Glutamatergic neuron (in vitro differentiated cells): ENCODE measurements at regions not wholly inside any gene's neighbourhood (a gene's known extent, or its start where the extent isn't known, plus 50 kb on each side); places are given as distances from the start of the nearest gene placed in this dataset.

ENCODE experiments used
- DNase-seq: peaks from one replicate; pipeline ENCODE4 v3.0.0; 2022
- H3K27ac Mint-ChIP-seq: one replicate; pipeline ENCODE4 v1.8.0; 2020; ENCODE audit warnings: mild to moderate bottlenecking, mixed read lengths, inconsistent platforms; ENCODE audit not compliant: unreplicated experiment
- H3K27me3 Mint-ChIP-seq: one replicate; pipeline ENCODE4 v1.8.0; 2020; ENCODE audit warnings: mild to moderate bottlenecking, moderate library complexity, mixed read lengths, inconsistent platforms; ENCODE audit not compliant: unreplicated experiment
- H3K36me3 Mint-ChIP-seq: one replicate; pipeline ENCODE4 v1.8.0; 2020; ENCODE audit warnings: mild to moderate bottlenecking, mixed read lengths, inconsistent platforms; ENCODE audit not compliant: unreplicated experiment
- H3K4me1 Mint-ChIP-seq: one replicate; pipeline ENCODE4 v1.8.0; 2020; ENCODE audit warnings: mild to moderate bottlenecking, low read depth, mixed read lengths, inconsistent platforms; ENCODE audit not compliant: unreplicated experiment
- H3K4me3 Mint-ChIP-seq: one replicate; pipeline ENCODE4 v1.8.0; 2020; ENCODE audit warnings: mild to moderate bottlenecking, mixed read lengths, inconsistent platforms; ENCODE audit not compliant: unreplicated experiment
- H3K9me3 Mint-ChIP-seq: one replicate; pipeline ENCODE4 v1.8.0; 2020; ENCODE audit warnings: mild to moderate bottlenecking, moderate library complexity, mixed read lengths, inconsistent platforms; ENCODE audit not compliant: unreplicated experiment
- CTCF ChIP-seq: fragments of 200-600 bp; sonication (generic); IDR thresholded peaks from one replicate; pipeline ENCODE4 v1.5.0; 2021; ENCODE audit not compliant: partially characterized antibody, unreplicated experiment

- DNase-seq, result no peak
- no peak for TF ChIP-seq CTCF
- peaks cover 6% of the 10 kb centered on the region for H3K36me3 Mint-ChIP-seq
- H3K4me3 Mint-ChIP-seq, result no peak overlapping the region
- no peak overlapping the region for H3K27ac Mint-ChIP-seq
- no peaks in the 10 kb centered on the region for H3K4me1 Mint-ChIP-seq
- H3K27me3 Mint-ChIP-seq, result peaks cover 2% of the 10 kb centered on the region
- no peaks in the 10 kb centered on the region for H3K9me3 Mint-ChIP-seq
Measured at GRCh38 chr12:33551006-33551405, 111.4 kb upstream of the SYT10 start.

DNA sequence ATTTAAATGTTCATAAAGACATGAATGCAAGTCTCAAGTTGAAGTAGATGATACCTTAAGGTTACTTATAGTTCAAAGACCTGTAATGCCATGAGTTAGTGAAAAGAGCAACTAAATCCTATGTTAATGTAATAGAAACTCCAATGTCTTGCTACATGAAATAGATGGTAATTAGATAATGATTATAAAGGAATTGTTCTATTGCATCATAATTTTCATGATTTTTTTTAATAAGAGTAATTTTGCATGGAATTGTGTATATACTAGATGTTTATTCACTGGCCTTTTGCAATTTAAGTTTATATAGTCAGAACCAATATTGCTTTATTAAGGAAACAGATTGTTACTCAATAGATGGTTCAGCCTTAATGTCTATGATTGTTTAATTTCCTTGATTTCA, 115.5 kb upstream of the SYT10 start:
- Mint-ChIP-seq H3K9me3 (no peaks in the 10 kb centered on the region), H3K36me3 (peaks cover 6% of the 10 kb centered on the region), H3K27me3 (peaks cover 2% of the 10 kb centered on the region), H3K27ac (no peak overlapping the region), H3K4me3 (no peak overlapping the region), H3K4me1 (no peaks in the 10 kb centered on the region)
- no peak for DNase-seq
- TF ChIP-seq CTCF, result no peak

DNA sequence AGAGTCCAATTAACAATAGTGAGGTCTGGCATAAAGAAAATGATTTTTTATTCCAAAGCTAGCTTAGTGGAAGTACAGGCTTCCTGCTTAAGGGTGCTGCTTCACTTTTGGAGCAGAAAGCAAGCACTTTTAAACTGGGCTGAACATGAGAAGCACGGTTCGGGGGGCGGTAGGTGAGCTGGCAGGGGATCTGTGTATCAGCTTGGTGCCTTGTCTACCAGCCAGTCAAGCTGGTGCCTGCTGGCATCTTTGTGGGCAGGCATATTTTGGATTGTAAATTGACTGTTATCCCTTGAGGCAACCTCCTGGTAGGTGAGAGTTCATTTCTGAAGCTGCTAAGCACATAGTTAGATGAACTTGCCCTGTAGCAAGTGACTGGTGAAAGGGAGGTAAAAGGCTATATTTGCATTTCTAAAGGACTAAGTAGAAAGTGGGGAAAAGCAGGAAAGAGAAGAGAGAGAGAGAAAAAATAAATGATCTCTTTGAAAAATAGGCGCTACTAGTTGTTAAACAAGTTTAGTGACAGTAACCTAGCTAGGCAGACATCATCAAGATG, 121.1 kb upstream of the SYT10 start:
- Mint-ChIP-seq H3K9me3 (no peaks in the 10 kb centered on the region), H3K27ac (no peak overlapping the region), H3K4me1 (no peaks in the 10 kb centered on the region), H3K27me3 (peaks cover 3% of the 10 kb centered on the region), H3K4me3 (no peak overlapping the region), H3K36me3 (peaks cover 9% of the 10 kb centered on the region)
- no peak for DNase-seq
- no peak for TF ChIP-seq CTCF

DNA sequence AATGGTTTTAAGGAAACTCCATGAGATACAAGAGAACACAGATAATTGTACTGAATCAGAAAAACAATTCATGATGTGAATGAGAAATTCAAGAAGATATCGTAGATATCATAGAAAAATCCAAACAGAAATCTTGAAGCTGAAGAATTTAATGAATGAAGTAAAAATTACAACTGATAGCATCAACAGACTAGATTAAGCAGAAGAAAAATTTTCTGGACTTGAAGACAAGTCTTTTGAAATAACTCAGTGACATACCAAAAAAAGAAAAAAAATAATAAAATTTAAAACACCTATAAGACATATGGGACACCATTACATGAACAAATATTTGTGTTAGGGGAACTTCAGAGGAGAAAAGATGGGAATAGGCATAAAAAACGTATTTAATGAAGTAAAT, 122.8 kb upstream of the SYT10 start:
- H3K9me3 Mint-ChIP-seq, result no peaks in the 10 kb centered on the region
- no peak for TF ChIP-seq CTCF
- H3K27me3 Mint-ChIP-seq, result peaks cover 3% of the 10 kb centered on the region
- no peak overlapping the region for H3K27ac Mint-ChIP-seq
- no peak for DNase-seq
- no peak overlapping the region for H3K4me3 Mint-ChIP-seq
- H3K36me3 Mint-ChIP-seq, result peaks cover 9% of the 10 kb centered on the region
- no peaks in the 10 kb centered on the region for H3K4me1 Mint-ChIP-seq

- peaks cover 3% of the 10 kb centered on the region for H3K27me3 Mint-ChIP-seq
- no peak overlapping the region for H3K27ac Mint-ChIP-seq
- no peaks in the 10 kb centered on the region for H3K9me3 Mint-ChIP-seq
- H3K4me3 Mint-ChIP-seq, result no peak overlapping the region
- no peaks in the 10 kb centered on the region for H3K4me1 Mint-ChIP-seq
- TF ChIP-seq CTCF, result no peak
- DNase-seq, result no peak
- peaks cover 9% of the 10 kb centered on the region for H3K36me3 Mint-ChIP-seq
Measured at GRCh38 chr12:33566403-33566802, 126.8 kb upstream of the SYT10 start.
